Right lobe of liver (tissue), 4 donors: ENCODE measurements at regions not wholly inside any gene's neighbourhood (a gene's known extent, or its start where the extent isn't known, plus 50 kb on each side); places are given as distances from the start of the nearest gene placed in this dataset.

Experiments used
- POLR2A ChIP-seq: fragments of 450-650 bp; IDR thresholded peaks from one replicate; pipeline ENCODE4 v1.6.1; 2017; ENCODE audit warnings: antibody characterized with exemption, mild to moderate bottlenecking
- TF ChIP-seq, protein P1 (sequence below), 4 donors: fragments of 200-600 bp in 3 of 4; fragments of 450-650 bp in 1 of 4; IDR thresholded peaks; one replicate each; pipeline versions ENCODE4 v1.5.1 to v1.8.0; 2016 to 2022; ENCODE audit warnings: antibody characterized with exemption in 4 of 4, mild to moderate bottlenecking in 2 of 4
- donor health status: DM: no; HTN: no; CAD: no.
- donor health status: DM: no; HTN: no; CAD: no.
- donor health status: DM: no; HTN: yes; CAD: no.

DNA sequence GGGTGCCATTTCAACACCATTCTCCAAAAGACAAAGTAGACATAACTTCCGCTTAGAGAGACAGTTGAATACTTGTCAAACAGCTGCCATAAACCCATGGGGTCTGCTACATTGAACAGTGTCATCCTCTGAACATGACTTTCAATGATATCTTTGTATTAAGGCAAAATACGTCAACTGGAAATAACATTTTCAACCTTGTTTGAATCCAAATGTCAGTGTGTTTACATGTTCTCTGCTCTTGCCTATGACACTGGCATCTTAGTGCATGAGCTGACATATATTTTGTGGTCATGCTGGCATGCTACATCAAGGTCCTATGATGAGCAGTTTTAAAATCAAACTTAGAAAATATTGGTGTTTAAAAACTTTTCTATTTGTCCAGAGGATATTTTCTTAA, 1548.1 kb upstream of the LRRTM1 start:
- TF ChIP-seq, protein P1, sequence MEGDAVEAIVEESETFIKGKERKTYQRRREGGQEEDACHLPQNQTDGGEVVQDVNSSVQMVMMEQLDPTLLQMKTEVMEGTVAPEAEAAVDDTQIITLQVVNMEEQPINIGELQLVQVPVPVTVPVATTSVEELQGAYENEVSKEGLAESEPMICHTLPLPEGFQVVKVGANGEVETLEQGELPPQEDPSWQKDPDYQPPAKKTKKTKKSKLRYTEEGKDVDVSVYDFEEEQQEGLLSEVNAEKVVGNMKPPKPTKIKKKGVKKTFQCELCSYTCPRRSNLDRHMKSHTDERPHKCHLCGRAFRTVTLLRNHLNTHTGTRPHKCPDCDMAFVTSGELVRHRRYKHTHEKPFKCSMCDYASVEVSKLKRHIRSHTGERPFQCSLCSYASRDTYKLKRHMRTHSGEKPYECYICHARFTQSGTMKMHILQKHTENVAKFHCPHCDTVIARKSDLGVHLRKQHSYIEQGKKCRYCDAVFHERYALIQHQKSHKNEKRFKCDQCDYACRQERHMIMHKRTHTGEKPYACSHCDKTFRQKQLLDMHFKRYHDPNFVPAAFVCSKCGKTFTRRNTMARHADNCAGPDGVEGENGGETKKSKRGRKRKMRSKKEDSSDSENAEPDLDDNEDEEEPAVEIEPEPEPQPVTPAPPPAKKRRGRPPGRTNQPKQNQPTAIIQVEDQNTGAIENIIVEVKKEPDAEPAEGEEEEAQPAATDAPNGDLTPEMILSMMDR (IDR thresholded peaks at IDR 0.05), result no peak
- no peak for TF ChIP-seq POLR2A
